DMS153 treated with DMSO at 0.1 percent for 48 hours (cell line): ENCODE measurements at regions not wholly inside any gene's neighbourhood (a gene's known extent, or its start where the extent isn't known, plus 50 kb on each side); places are given as distances from the start of the nearest gene placed in this dataset.

Experiments
- DNase-seq: peaks from one replicate; lab custom pipeline; 2025; ENCODE audit not compliant: unreplicated experiment; lab: John Stamatoyannopoulos, UW

DNA sequence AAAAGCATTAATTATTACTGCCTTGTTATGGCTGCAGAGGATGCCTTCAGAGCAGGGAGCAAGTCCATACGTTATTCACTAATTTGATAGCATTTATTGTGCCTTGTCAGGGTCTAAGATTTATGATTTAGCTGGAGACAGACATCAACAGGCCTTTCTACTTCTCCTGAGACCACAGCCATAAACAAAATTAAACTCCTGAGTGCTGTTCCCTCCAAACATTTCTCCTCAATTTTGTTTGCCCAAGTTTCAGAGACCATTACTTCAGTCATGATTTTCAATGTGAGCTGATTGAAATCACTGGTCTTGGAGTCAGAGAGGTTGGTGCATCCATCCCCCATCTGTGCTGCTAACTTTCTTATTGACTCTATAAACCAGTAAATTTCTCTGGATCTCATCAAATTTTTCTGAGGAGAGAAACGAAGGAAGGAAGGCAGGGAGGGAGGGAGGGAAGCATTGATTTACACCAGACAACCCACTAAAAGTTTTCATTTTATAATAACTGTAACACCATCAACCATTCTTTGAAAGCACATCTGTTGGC lies 423.6 kb upstream of the CDH11 start:
- DNase-seq: no peak

DNA sequence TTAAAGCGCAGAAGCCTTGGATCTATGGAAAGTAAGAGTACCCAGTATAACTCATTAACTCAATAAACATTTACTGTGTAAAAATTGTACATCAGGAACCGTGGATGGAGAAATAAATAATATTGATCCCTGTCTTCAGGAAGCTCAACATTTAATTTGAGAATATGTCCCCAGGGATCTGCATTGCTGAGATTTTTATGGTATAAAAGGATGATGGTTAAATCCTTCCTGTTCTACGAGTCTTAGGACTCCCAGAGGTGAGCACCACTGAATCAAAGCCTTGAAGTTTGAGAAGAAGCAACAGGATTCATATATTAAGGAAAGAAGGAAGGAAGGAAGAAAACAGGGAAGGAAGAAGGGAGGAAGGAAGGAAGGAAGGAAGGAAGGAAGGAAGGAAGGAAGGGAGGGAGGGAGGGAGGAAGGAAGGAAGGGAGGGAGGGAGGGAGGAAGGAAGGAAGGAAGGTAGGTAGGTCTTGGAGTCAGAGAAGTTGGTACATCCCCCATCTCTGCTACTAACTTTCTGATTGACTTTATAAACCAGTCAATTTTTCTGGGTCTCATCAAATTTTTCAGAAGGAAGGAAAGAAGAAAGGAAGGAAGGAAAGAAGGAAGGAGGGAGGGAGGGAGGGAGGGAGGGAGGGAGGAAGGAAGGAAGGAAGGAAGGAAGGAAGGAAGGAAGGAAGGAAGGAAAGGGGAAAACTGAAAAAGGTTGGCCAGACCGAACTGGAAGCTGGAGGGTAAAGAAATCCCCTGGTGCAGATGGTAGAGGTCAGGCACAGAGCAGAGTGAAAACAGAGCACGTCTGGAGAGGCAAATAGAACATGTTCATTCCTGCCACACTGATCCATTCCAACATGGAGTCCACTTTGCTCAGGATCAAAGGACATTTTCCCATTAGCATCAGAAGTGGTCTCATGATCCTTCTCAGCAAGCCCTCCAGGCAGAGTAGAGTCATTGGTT lies 422.2 kb upstream of the CDH11 start:
- no peak for DNase-seq

DNA sequence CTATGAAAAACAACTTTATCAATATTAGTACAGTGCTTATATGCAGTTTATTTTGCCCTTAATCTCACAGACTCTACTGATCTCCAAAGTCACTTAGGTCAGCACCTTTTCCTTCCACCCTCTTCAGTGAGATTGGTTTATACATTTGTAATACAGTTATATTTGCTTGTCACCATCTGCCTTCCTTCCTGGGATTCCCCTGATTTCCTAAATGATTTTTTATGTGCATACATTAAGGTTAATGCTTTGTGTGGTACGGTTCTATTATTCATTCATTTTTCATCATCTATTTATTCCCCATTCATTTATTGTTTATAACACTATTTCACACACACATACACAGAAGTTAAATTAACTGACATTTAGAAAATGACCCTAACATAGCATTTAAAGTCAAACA lies 419.8 kb upstream of the CDH11 start:
- DNase-seq: no peak

GRCh38 chr16:65540901-65541300 lies 419.0 kb upstream of the CDH11 start:
- DNase-seq: no peak

- no peak for DNase-seq
Observed at GRCh38 chr16:65538976-65539375, 417.1 kb upstream of the CDH11 start.

- DNase-seq: no peak
Observed at GRCh38 chr16:65537336-65537735, 415.5 kb upstream of the CDH11 start.

GRCh38 chr16:65534121-65534528 lies 412.3 kb upstream of the CDH11 start:
- no peak for DNase-seq

- DNase-seq: no peak
Observed at GRCh38 chr16:65532846-65533245, 411.0 kb upstream of the CDH11 start.

GRCh38 chr16:65532258-65532657 lies 410.4 kb upstream of the CDH11 start:
- no peak for DNase-seq

DNA sequence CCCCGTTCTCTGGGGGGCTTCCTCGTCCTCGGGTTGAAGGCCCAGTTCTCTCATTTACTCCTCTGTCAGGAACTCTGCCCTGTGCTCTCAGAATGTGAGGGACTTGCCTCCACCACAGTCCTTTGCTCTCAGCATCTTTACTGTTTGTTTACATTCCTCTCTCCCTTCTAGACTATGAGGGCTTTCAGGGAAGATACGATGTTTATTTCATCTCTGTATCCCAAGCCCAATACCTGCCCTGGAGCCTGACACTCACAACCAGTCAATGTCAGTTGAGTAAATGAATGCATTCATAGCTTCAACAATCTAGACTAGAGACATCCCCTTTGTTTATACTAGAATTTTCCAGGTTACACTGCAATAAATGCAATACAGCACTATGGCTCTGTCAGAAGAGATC lies 409.6 kb upstream of the CDH11 start:
- DNase-seq: no peak

GRCh38 chr16:65525707-65526106 lies 403.8 kb upstream of the CDH11 start:
- no peak for DNase-seq

- DNase-seq: no peak
Observed at GRCh38 chr16:65524997-65525396, 403.1 kb upstream of the CDH11 start.

GRCh38 chr16:65524231-65524630 lies 402.4 kb upstream of the CDH11 start:
- DNase-seq: no peak

DNA sequence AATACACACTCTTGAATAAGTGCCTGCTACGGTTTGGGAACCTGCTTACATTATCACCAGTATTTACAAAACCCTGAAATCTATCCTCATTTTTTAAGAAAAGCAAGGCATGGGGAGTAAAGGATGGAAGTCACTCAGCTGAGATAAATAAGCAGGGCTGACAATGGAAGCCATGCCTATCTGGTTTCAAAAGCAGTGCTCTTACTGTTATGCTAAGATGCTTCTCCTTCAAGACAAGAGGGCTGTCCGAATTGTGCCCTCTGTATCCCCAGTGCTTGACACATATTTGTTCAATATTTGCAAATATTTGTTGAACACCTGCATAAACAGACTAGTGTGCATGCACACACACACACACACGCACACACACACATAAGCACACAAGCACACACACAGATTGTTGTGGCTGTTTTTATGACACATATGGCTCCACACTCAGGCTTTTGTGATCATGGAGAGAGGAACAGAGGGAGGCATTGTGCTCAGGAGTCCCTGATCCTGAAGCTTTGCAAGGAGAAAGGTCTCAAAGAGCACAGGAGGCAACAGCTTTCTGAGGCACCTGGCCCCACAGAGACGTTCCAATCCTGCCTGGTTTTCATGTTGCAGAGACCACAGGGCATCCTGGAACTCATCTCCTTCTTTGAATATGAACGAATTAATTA lies 401.6 kb upstream of the CDH11 start:
- DNase-seq: no peak

GRCh38 chr16:65522412-65522811 lies 400.5 kb upstream of the CDH11 start:
- no peak for DNase-seq

GRCh38 chr16:65521633-65522328 lies 399.9 kb upstream of the CDH11 start:
- DNase-seq: no peak

DNA sequence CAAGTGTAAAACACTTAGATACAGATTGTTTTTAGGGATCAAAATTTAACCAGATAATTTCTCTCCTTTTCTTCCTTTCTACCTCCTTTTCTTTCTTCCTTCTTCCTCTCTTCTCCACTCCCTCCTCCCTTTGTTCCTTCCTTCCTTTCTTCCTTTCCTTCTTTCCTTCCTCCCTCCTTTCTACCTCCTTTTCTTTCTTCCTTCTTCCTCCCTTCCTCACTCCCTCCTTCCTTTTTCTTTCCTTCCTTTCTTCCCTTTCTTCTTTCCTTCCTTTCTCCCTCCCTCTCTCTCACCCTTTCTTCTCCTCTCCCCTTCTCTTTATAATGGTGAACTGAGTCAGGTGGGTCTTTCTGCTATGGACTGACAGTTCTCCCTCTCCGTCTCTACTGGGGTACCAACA lies 397.5 kb upstream of the CDH11 start:
- no peak for DNase-seq

DNA sequence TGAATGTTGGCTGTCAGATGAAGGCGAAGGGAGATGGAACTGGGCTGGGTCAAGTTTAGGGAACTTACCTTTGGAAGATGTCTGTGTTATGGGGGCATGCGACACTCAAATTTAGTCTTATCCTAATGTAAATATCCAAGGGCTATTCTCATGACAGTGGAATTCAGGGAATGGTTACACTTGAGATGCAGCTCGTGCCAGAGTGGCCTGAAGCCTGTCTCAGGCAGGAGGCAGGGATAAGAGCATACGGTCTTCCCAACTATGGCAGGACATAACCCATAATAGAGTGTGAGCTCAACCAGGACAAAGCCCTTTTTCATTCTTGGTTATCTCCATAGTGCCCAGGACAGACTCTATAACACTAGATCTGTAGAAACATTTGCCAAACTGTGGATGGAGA lies 393.3 kb upstream of the CDH11 start:
- no peak for DNase-seq

DNA sequence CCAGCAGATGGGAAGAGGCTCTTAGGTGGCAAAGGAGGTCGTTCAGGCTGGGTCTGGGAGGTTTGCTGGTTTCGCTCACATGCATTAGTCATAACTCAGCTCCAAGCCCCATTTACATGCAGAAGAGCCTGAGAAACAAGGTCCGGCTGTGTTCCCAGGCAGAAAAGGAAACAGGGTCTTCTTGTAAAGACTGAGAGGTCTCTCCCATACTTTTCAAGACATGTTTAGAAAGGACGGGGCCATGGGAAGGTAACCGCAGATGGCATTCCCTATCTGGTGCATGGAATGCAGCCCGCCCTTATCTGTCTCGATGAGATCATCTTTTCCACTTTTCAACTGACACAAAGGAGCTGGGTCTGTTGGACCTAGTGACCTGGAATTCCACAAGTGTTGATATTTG lies 389.0 kb upstream of the CDH11 start:
- DNase-seq: no peak

DNA sequence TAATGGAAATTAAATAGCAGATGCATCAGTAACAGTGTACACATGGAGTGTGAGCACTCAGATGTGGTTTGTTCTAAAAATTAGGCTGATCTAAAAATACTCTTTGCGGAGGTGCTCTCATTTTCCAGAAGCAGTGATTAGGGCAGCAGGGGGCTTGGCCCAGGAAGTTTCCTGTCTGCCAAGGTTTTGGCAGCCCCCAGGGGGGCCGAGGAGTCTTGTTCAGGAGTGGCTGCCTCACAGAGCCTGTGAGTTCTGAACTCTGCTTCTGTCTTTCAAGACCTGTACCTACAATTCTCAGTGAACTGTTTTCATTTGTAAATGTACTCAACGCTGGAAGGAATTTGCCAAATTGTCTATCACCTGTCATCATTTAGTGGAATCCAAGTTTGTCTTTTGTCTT lies 388.4 kb upstream of the CDH11 start:
- DNase-seq: no peak

GRCh38 chr16:65509172-65509571 lies 387.3 kb upstream of the CDH11 start:
- no peak for DNase-seq

GRCh38 chr16:65500919-65501318 lies 379.1 kb upstream of the CDH11 start:
- DNase-seq: no peak
